HG03558 (cell line): ENCODE measurements at regions not wholly inside any gene's neighbourhood (a gene's known extent, or its start where the extent isn't known, plus 50 kb on each side); places are given as distances from the start of the nearest gene placed in this dataset.

ENCODE experiments used
- ATAC-seq: cut with Tn5 transposase; IDR thresholded peaks from one replicate; pipeline ENCODE4 v1.9.1; 2021; ENCODE audit warnings: moderate number of reproducible peaks; ENCODE audit not compliant: unreplicated experiment; ENCODE audit errors: extremely low read depth

DNA sequence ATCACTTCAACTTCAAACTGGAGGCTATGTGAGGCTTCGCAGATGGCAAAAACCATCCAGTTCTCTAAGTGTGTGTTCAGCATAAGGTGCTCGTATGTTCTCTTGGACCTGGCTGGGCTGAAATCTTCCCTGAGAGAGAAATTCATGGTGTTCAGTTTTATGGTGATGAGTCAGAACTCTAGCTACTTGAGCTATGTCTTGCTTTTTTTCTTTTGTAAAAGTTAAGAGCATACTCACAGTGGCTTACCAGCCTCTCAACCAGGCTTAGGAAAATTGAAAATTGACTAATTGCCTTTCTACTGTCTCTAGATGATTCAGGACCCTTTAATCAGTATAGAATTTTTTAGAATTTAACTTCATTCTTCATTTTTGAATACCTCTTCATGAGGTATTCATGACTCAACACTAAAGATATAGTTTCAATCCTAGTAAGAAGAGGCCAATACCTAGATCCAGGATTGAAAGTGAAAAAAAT lies 617.5 kb downstream of the TBL1XR1 start:
- peak; percentile 57 for ATAC-seq

DNA sequence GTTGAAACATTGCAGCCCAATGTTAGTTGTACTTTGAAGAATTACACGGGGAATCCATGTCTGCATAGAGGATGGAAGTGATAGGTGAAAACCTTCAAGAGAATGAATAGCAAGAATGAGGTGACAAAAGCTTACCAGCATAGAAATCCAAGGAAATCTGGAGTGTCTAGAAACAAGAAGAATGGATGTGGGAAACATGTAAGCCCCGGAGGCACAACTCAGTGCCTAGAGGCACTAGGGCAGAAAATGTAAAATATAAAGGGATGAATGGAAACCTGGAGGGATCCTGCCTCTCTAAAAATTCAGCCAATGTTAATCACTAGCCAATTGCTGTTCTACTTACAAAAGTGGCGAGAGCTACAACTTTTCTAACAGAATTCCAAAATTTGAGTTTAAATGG lies 619.0 kb downstream of the TBL1XR1 start:
- no peak for ATAC-seq

DNA sequence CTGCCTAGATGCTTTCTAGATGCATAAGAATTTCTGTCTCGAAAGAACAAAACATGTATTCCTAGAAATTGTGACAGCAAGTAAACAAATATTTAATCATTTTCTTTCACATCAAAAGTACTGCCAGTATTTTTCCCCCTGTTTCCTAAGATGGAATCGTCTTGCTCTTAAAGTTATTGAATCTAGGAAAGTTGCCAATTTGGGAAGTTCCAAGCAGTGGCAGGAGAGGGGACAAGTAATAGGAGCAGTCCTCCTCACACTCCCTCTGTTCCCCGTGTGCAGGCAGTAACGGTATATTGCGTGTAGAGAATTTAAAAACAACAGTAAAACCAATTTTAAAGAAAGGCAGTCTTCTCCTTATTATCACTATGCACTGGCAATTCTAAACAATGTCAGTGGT lies 619.8 kb downstream of the TBL1XR1 start:
- no peak for ATAC-seq

DNA sequence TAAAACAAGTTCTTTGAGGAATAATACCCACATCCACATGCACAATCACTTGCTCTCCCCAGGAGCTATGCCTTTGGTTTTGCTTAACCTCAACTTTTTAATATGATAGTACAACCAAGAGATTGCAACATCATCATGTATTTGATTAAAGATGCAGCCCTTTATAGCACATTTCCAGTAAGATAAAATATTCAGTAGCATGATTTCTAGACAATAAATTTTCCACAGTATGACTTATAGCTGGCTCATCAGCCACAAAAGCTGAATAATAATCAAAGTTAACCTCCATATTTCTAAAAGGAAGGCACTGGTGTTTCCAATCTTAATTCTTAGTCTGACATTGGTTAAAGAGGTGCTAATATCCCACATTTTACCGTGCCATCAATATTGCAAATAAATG lies 622.5 kb downstream of the TBL1XR1 start:
- no peak for ATAC-seq

DNA sequence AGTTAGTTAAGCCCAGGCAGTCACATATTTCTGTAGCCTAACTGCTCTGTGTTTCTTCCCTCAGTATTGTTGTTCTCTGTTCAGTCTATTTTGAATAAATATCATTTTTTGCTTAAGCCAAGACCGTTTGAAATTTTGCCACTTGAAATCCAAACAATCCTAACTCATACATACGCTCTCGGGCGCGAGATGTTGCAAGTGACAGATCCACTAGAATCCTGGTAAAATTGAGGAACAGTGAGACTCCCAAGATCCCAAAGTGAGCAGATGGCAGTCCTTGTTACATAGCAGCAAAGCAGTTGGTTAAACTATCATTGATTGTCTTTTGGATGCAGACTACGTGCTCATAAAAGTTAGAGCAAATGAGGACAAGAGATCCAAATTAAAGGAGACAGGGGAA lies 625.4 kb downstream of the TBL1XR1 start:
- ATAC-seq: no peak

DNA sequence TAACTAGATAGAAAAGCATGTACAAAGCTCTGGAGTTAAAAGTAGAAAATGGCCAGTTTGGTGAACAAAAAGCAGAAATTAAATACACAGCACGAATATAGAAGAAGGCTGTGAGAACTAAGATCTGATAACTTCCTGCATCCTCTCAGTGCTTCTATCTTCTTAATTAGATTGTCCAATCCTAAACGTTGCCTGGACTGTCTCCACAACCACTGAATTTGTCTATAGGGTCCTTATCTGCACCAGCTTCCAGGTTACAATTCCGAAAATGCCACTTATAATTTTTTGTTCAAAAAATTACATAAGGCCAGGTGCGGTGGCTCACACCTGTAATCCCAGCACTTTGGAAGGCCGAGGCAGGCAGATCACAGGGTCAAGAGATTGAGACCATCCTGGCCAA lies 626.3 kb downstream of the TBL1XR1 start:
- no peak for ATAC-seq

DNA sequence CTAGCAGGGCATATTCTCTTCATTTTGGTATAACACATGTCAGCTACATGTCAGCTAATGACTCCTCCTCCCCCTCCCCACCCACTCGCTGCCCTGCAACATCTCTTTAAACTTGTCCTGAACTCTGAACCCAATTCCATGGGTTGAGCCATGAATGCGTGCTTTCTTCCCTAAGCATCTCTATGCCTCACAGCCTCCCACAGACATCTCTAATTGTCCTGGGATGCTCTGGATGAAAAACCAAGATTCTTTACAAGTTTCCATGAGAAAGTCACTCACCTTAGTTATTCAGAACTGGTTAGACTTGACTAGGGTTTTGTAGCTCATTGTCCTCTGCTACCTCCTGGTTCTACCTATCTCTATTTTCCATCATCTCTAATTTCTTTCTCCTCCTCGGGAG lies 629.1 kb downstream of the TBL1XR1 start:
- ATAC-seq: no peak

DNA sequence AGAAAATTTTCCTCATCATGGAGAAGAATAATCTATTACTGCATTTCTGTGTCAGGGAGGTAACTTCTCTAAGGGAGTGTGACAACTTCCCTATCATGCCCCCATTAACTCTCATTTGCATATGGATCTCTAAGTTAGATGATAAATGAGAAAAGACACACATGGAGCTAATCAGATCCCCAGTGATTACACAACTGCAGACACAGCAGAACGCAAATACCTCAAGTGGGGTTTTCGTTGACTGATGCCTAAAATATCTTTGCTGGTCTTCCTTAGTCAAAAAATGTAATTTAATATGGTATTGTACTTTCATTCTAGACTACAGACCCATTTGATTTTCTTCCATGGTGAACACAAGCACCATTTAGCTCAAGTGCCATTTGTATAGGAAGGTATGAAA lies 630.5 kb downstream of the TBL1XR1 start:
- ATAC-seq: no peak

DNA sequence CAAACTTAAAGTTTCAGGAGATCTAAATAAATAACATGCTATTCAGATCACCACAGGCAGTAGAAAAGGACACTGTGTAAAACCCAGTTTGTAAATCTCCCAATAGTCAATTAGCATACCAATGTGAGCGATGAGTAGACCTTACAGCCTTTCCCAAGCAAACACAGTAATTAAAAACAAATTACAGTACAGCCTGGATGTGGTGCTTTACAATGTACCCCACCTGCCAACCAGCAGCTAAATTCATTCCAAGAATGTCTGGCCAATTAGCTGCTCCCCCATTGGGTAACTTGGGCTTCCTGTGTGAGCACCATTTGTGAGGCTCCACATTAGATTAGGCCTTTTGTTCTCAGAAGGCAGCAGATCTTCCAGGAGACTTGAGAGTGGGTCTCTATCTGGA lies 635.0 kb downstream of the TBL1XR1 start:
- no peak for ATAC-seq

DNA sequence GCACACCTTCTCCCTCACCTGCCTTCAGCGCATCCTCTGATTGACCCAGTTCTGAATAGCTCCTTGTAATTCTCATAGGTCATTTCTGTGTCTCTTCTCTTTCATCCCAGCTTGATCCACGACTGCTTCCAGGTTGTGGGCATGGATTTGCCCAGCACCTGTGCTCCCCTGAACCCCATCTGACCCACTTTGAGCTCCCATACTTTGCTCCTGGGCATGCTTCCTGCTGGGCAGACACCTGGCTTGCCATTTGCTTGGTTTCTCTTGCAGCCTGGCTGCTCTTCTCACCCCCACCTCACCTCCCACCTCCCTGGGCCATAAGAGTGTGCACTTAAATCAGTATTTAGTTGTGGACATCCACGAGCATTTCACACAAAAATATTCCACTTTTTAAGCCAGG lies 635.5 kb downstream of the TBL1XR1 start:
- ATAC-seq: no peak

DNA sequence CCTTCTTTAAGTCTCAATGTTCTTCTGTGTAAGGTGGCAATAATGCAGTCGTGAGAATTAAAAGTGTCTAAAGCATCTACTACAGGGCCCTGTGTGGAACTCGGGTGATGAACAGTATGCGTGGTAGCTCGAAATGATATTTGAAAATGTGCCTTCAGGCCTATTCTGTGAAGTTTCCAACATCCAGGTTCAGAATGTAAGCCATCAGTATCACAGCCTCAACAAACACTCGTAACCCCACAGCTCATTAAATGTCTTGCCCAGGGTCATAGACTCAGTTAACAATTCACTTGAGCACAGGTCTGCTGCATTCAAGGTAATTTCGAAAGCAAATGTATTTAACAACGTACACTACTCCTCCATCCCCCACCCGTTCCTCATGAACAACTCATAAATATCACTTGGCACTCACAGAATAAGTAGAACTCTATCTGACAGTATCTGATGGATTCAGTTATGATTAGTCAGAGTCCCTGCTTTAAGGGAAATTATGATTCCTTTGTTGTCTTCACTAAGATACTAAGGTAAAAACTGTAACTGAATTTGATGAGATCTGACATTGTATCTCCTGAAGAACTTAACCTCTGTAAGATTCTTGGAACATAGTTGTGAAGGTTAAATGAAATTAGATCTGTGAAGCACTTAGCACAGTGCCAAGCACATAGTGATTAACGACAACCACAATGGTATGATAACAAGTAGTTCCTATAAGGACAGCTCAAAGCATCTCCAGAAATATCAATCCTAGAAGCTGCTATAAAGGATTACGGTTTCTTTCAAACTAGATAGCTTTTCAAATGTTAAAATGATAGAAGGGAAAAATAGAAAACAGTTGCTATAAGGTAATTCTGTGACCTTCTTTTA lies 642.3 kb downstream of the TBL1XR1 start:
- ATAC-seq: no peak

DNA sequence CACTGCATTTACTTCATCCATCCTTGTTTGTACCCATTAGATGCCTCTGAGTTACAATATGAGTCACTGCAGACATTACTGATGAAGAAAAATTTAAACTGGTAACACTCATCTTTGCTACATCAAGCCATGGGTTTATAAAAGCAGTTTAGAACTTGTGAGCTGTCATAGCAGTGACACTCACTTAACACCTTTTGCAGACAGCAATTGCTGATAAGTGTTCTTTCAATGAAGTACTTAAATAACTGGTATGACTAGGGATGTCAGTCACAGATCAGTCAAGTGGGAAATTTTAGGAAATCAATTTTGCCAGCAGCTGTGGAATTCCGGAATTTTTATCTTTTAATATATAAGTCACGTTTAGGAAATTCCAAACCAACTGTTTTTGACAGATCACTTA lies 643.0 kb downstream of the TBL1XR1 start:
- no peak for ATAC-seq

DNA sequence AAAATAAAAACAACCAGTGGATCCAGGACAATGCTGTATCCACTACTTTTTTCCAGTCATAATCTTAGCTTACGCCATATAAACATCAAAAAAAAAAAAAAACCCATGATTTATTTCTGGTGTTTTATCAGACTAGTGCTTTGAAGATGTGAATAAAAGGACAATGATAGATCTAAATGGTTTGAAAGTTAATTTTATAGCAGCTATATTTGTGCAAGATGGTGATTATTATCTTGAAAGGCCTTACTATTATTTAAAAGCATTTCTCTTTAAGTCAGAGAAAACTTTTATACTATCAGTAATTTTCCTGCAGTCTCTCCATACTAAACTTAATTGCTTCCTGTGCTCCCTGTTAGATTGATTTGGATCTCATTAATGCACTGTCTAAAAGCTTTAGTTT lies 670.3 kb downstream of the TBL1XR1 start:
- ATAC-seq: no peak

DNA sequence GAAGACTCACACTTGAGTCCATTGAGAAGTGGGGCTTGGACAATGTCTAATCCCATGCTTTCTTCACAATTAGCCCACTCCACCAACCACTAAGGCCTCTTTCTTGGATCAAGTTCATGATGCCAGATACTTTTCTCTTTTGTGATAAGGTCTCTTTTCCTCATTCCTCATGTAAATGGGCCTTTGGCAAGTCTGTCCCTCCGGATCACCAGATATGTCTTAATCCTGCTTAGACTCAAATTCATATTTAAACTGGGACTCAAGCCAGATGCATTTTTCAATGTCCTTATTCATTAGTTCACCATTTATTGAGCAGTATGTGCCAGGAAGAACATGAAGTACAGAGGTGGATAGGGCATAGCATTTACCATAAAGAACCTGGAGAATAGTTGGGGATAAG lies 671.1 kb downstream of the TBL1XR1 start:
- ATAC-seq: no peak

DNA sequence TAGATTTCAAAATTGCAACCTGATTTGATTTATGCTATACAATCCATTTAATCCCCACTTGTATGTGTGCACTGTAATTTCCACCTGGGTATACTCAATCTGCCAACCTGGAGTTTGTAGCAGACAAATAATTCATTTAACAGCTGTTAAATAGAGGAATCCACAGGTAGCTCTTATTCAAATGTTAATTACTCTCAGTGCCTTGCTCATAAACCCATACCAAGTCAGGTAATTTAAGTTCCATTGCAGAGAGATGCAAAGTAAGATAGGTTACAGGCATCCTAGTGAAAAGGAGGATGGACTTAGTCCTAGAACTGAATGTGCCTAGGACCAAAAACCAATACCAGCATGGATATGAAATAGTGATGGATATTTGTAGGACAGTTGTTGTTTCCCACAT lies 674.2 kb downstream of the TBL1XR1 start:
- no peak for ATAC-seq

DNA sequence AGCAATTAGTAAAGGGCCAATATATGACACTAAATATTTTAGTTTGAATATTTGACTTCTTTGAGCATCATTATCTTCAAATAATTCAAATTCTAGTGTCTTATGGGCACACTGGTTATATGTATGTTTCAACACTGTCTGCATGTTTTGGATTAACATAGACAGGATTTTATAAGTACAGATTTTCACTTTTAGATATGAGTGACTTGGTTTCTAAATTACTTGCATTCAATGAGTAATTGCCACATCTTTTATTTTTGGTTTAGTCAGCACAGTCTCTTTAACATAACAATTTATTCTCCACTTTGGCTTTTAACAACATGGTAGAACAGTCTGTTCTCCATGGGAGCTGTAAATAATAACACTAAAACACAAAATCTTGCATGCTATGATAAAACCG lies 674.8 kb downstream of the TBL1XR1 start:
- no peak for ATAC-seq

DNA sequence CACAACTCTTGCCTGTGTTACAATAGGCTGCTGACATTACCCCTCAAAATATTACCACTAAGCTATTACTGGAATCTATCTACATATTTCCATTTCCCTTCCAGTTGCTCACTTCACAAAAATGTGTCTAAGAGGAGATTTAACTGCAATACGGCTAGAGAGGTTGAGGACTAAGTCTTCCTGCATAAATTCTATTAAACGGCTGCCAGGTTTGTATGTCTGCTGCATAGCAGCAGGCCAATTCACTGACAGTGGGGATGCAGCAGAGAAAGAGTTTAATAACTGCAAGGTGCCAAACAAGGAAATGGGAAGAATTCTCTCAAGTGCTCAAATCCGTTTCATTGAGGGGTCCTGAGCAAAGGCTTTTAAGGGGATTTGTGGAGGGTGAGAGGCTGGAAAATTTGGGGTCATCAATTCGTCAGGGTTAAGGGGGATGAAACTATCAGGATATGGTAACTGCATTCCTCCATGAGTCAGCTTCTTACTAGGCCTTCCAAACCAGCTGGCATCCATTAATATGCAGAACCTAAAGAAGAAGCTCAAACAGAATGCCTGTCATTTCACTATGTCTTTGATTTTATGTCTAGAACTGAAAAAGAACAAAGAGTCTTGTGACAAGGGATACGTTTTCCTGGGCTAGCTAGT lies 675.6 kb downstream of the TBL1XR1 start:
- no peak for ATAC-seq

DNA sequence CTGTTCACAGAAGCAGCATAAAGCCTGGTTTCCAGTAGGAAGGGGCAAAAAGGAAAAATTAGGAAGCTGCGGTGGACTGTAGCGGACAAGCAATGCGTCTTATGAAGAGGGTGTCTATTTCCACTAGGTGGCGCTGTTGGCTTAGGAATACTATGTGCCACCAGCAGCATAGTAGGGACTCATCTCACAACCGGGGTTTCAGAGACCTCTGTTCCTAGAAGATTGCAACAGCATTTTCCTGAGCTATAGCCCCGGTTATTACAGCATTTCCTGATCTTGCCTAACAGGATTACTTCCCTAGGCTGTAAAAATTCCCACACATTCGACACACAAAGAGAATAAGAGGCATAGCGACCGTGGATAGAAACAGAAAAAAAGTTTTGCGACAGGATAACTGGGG lies 683.0 kb downstream of the TBL1XR1 start:
- ATAC-seq: no peak

DNA sequence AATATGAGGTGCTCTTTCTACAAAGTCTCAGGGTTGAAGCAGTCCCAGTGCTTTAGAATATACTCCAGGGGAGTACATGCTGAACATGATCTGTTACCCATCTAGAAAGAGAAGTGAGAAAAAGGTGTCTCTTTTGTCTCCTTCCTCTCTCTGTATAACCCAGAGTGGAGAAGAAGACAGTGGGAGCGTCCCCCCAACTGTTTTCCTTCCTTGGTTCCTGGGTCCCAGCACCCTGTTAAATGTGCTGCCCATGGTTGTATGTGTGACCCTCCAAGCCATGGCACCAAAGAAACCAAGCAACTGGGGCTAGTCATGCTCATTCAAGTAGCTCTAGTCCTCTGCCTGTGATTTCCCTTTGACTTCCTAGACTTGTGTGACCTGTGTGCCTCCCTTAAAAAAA lies 683.7 kb downstream of the TBL1XR1 start:
- no peak for ATAC-seq

DNA sequence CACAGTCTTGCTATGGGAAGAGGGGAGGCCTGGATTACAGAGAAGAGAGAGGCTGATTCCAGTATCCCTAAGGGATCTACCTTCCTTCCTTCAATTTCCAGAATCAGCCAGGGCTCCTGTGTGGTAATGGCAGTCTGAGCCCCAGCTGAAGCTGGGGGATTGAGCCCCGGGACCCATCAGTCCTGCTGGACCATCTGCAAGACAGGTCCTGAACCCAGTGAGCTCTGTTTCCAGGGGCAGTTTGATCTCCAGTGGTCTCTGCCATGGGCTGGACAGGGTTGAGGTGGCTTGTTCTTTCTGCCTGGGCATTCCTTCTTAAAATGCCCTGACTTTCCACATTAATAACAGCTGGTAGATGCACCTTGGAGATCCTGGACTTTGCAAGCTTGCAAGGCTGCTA lies 685.2 kb downstream of the TBL1XR1 start:
- ATAC-seq: no peak

DNA sequence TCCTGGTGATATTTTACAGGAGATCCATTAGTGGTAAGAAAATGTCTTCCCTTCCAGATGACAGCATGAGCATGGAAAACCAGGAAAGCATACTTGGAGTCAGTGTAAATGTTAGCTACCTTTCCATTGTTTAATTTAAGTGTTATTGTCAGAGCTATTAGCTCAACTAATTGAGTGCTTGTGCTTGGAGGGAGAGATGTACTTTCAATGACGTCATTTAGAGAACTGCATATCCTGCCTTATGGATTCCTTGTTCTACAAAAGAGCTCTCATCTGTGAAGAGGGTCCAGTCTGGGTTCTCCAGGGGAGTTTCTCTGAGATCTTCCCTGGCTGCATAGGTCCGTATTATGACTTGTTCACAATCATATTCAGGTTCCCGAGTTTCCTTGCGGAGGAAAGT lies 687.2 kb downstream of the TBL1XR1 start:
- no peak for ATAC-seq
